Progenitor cell of endocrine pancreas (in vitro differentiated cells): ENCODE measurements at regions not wholly inside any gene's neighbourhood (a gene's known extent, or its start where the extent isn't known, plus 50 kb on each side); places are given as distances from the start of the nearest gene placed in this dataset.

Experiments
- DNase-seq: peaks from one replicate; pipeline ENCODE4 v3.0.0; 2021; ENCODE audit warnings: low spot score; ENCODE audit not compliant: unreplicated experiment
- H3K27ac Mint-ChIP-seq: 2 replicates; pipeline ENCODE4 v1.8.0; 2021; ENCODE audit warnings: mild to moderate bottlenecking, moderate library complexity, mixed read lengths
- H3K27me3 Mint-ChIP-seq: 2 replicates; pipeline ENCODE4 v1.8.0; 2021; ENCODE audit warnings: mixed read lengths
- H3K36me3 Mint-ChIP-seq: 2 replicates; pipeline ENCODE4 v1.8.0; 2022; ENCODE audit warnings: mixed read lengths; ENCODE audit not compliant: insufficient read depth
- H3K4me1 Mint-ChIP-seq: 2 replicates; pipeline ENCODE4 v1.8.0; 2021; ENCODE audit warnings: low read depth, mixed read lengths
- H3K4me3 Mint-ChIP-seq: 2 replicates; pipeline ENCODE4 v1.8.0; 2021; ENCODE audit warnings: low read depth, mild to moderate bottlenecking, moderate library complexity, mixed read lengths
- H3K9me3 Mint-ChIP-seq: 2 replicates; pipeline ENCODE4 v1.8.0; 2021; ENCODE audit warnings: low read depth, mixed read lengths
- CTCF ChIP-seq: fragments of 200-600 bp; sonication (generic); IDR thresholded peaks from one replicate; pipeline ENCODE4 v1.5.0; 2021; ENCODE audit warnings: antibody characterized with exemption, mild to moderate bottlenecking; ENCODE audit not compliant: unreplicated experiment
- microRNA-seq: library from miRNA; unstranded; fragments of <30 nt; microRNA quantifications from one replicate; pipeline ENCODE4 v1.1.0, GENCODE V29; 2020; ENCODE audit warnings: borderline number of aligned reads; ENCODE audit not compliant: unreplicated experiment

GRCh38 chr3:163129287-163129686 lies 1632.7 kb downstream of the OTOL1 start:
- no peaks in the 10 kb centered on the region for H3K27me3 Mint-ChIP-seq
- H3K27ac Mint-ChIP-seq, result no peak overlapping the region
- peaks cover 3% of the 10 kb centered on the region for H3K36me3 Mint-ChIP-seq
- H3K4me3 Mint-ChIP-seq, result no peak overlapping the region
- DNase-seq, result no peak
- peaks cover 50% of the 10 kb centered on the region for H3K9me3 Mint-ChIP-seq
- peaks cover 4% of the 10 kb centered on the region for H3K4me1 Mint-ChIP-seq
- no peak for TF ChIP-seq CTCF

- Mint-ChIP-seq H3K9me3 (peaks cover 53% of the 10 kb centered on the region), H3K4me1 (no peaks in the 10 kb centered on the region), H3K36me3 (peaks cover 3% of the 10 kb centered on the region), H3K27me3 (no peaks in the 10 kb centered on the region), H3K4me3 (no peak overlapping the region), H3K27ac (no peak overlapping the region)
- TF ChIP-seq CTCF, result no peak
- DNase-seq, result no peak
Measured at GRCh38 chr3:163126115-163126514, 1629.5 kb downstream of the OTOL1 start.

Small RNAs in the stretch of these regions (microRNA-seq; reads per million reads assigned to microRNA genes)
- gene MIR1263, result 11.3 reads per million, percentile 20 among the genes with 10 or more reads in this experiment
